HAP-1 (cell line): ENCODE measurements at regions not wholly inside any gene's neighbourhood (a gene's known extent, or its start where the extent isn't known, plus 50 kb on each side); places are given as distances from the start of the nearest gene placed in this dataset.
A peak's percentile ranks its signal among the peaks of the same experiment; 100 is the strongest.
"Not testable (repeated sequence)": the region's sequence is repeated elsewhere in the genome, so short reads cannot be mapped to it uniquely, and the experiment has no call there.

Source experiments
- DNase-seq, 2 experiments: peaks; one replicate each; pipeline ENCODE4 v3.0.0-alpha.2; 2016 to 2020; ENCODE audit warnings: low spot score in 2 of 2
- H3K27me3 ChIP-seq: fragments of 250-450 bp; sonication (Bioruptor Pico); 2 replicates; pipeline ENCODE4 v1.5.1; 2020; ENCODE audit warnings: low read depth, mild to moderate bottlenecking, moderate library complexity
- H3K36me3 ChIP-seq: fragments of 250-450 bp; sonication (Bioruptor Pico); replicated peaks from 2 replicates; pipeline ENCODE4 v1.5.1; 2020; ENCODE audit warnings: mild to moderate bottlenecking
- H3K4me1 ChIP-seq: fragments of 250-450 bp; sonication (Bioruptor Pico); 2 replicates; pipeline ENCODE4 v1.5.1; 2020; ENCODE audit warnings: mild to moderate bottlenecking
- H3K4me3 ChIP-seq: fragments of 250-450 bp; sonication (Bioruptor Pico); 2 replicates; pipeline ENCODE4 v1.5.1; 2020; ENCODE audit warnings: mild to moderate bottlenecking, moderate library complexity
- H3K9me3 ChIP-seq: fragments of 250-450 bp; sonication (Bioruptor Pico); 2 replicates; pipeline ENCODE4 v1.5.1; 2020; ENCODE audit warnings: mild to moderate bottlenecking, moderate library complexity
- in situ Hi-C: fragments of 300-500 bp; cut with MboI; formaldehyde crosslinking; loops from 3 replicates; pipeline ENCODE4 v1.14.3; 2020; ENCODE audit warnings: low sequenced_read_pairs, inconsistent platforms, mixed read lengths

DNA sequence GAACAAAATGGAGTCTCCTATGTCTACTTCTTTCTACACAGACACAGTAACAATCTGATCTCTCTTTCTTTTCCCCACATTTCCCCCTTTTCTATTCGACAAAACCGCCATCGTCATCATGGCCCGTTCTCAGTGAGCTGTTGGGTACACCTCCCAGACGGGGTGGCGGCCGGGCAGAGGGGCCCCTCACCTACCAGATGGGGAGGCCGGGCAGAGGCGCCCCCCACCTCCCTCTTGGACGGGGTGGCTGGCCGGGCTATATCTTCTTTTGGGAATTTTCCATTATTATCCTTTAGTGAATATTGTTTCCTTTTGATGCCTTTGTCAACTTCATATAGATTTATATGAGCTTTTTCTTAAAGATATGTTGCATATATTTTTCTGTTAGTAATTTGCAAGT is 53.4 kb upstream of the PMCH start:
- H3K4me1 ChIP-seq, DNase-seq, H3K36me3 ChIP-seq, H3K27me3 ChIP-seq, in situ Hi-C loops, H3K9me3 ChIP-seq, H3K4me3 ChIP-seq: not testable (repeated sequence)

DNA sequence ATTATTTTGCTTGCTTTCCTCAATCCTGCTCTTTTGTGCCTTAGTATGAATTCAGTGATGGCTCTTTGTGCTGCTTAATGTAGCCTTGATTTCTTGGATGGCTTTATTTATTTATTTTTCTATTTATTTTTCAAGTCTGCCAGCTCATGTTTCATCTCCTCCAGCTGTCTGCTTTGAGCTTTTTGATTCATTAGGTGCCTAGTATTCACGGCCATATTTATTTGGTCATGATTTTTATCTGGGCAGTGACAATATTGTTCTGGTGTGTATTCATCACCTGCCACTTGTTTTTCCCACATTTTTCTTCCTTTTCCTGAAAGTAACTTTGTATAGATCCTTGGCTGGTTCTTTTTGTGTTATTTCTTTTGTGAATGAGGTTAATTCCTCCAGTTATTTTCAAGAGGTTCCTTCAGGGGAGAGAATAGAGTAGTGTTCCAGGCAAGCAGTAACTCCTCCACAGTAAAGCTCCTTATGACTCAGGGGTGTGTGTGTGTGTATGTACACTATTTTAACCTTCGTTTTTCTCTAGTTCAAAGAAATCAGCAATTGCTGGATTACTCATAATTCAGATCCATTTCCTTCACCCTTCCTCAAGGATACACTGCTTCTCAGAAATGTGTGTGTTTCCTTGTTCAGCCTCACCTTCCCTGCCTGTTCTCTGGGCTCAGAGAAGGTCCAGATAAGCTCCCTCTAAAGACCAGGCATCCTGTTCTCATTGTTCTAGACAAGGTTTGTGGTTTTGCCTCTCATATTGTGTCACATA is 51.6 kb upstream of the PMCH start:
- in situ Hi-C loops: no loop called here
- DNase-seq: peak in 1 of 2 experiments; percentile 16
- Histone ChIP-seq H3K4me1 (no peaks in the 10 kb centered on the region), H3K4me3 (no peak overlapping the region), H3K9me3 (no peaks in the 10 kb centered on the region), H3K36me3 (no peaks in the 10 kb centered on the region), H3K27me3 (no peaks in the 10 kb centered on the region)
